GM21381 (cell line): ENCODE measurements at regions not wholly inside any gene's neighbourhood (a gene's known extent, or its start where the extent isn't known, plus 50 kb on each side); places are given as distances from the start of the nearest gene placed in this dataset.
A peak's percentile ranks its signal among the peaks of the same experiment; 100 is the strongest.

Experiments
- ATAC-seq: cut with Tn5 transposase; IDR thresholded peaks from one replicate; pipeline ENCODE4 v1.9.1; 2021; ENCODE audit warnings: mild to moderate bottlenecking, moderate library complexity; ENCODE audit not compliant: unreplicated experiment

DNA sequence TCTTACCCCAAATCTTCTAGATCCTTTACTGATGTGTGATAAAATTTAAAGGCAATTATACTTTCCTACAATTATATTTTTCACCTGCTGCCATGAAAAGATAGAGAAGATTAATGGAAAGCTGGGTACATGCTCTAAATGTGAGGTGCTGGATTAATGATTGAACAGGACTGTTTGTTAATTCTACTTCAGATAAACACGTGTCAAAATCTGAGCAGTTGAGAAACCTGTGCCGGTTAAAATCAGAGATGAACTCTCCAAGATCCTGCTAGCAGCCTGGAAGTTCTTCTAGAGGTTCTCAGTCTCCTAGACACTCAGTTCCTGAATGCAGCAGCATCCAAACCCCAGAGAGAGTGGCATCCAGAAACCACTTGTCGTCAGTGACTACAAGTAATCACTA, 69.2 kb downstream of the INHBA start:
- no peak for ATAC-seq

DNA sequence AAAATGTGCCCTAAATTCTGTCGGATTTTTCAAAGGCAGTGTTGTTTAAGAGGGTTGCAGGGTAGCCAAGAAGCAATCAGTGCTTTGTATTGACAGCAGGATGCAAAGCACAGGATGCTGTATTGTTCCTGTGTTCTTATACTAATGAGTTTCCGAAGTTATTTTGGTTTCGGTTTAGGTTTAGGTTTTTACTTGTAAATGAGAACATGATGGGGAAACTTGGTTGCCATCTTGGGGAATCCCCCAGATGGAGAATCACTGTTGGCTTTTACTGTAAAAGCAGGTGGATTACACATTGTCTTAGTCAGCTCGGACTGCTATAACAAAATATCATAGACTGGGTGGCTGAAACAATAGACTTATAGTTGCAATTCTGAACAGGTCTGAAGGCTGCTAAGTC, 72.1 kb downstream of the INHBA start:
- peak; percentile 71 for ATAC-seq

DNA sequence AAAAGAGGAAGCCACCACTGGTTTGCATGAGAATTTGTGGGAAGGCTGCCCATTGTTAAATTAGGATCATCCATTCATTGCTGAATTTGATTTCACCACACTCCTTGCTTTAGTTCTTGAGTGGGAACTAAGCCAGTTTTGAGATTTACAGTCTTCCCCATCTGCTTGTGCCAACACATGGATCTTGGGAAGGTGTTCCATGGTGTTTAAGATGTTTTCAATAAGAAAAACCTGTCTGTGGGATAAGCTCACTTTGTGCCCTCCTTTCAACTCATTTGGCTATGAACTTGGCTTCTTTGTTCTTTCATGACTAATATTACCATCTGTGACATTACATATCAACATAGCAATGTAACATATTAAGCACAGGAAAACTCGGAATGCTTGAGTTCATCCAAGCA, 73.2 kb downstream of the INHBA start:
- no peak for ATAC-seq

DNA sequence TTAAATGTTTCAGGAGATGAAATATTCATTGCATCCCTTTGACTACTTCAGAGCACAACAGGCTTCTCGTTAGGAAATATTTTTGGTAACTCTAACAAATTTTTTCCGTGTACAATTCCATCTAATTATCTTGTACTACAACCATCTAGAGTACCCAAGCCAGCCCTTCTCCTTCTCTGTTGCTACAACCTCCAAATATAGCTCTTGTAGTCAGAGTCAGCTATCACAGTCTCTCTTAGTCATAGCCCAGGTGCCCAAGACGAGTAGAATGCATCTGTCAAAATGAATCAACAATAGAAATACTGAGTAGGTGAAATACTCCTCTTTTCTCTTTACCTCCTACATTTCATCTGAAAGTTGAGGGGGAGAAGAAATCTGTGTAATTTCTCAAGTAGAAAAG, 74.0 kb downstream of the INHBA start:
- ATAC-seq = no peak

DNA sequence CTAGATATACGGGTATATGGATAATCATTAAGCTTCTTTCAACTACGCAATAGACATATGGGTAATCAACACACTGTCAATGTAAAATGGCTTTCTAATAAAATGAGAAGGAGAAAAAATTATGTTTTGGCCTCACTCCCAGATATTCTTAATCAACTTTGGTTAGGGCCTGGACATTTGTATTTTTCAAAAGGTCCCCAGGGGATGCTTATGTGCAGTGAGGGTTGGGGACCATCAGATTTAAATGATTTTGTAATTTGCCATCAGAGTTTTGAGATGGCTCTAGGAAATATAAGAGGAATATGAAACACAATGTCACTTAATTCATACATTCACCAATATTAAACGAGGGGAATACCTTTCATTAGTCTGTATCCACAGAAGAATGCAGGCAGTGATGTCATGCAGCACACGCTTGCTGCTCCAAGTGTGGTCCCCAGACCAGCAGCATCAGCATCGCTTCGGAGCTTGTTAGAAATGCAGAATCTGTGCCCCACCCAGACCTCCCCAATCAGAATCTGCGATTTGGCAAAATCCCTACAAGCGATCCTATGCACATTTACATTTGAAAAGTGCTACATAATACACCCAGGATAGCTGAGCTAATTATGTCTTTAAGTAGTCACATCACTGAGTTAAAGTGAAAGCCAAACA, 75.1 kb downstream of the INHBA start:
- ATAC-seq = no peak

GRCh38 chr7:41624818-41625217, 78.1 kb downstream of the INHBA start:
- no peak for ATAC-seq

- no peak for ATAC-seq
Observed at GRCh38 chr7:41621953-41622831, 80.7 kb downstream of the INHBA start.

GRCh38 chr7:41617987-41618386, 84.9 kb downstream of the INHBA start:
- no peak for ATAC-seq

DNA sequence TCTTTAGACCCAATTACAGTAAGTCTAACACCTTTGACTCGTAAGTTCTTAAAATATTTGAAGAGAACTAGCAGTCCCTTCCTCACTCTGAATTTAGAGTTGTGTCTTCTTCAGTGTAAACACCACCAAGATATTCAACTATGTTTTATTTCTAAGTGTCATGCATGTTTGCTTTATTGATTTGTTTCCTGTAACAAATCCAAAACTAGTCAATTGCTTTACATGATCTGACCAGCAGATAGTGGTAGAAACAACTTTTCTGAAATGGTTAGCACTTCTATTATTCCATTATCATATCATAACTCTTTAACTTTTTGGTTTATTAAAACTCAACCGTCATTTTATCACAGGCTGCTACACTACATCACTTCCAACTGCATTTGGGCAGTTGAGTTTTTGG, 90.1 kb downstream of the INHBA start:
- ATAC-seq = no peak

DNA sequence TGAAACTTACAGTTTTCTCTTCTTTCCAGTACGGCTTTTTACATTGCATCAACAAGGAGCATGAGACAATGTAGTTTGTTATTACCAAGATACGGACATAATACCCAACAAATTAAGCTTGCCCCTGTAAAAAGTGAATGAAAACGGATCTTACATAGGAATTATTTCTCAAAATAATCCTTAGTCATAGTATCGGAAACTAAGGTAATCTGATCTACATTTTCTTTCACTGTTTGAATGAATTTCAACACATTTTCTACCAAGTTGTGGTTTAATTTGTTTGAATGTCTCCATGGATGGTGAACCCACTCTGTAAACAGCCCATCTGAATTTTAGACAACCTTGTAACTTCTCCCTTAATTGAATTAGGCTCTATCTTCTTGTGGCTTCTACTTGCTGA, 90.5 kb downstream of the INHBA start:
- no peak for ATAC-seq

- ATAC-seq = no peak
Observed at GRCh38 chr7:41608447-41608846, 94.4 kb downstream of the INHBA start.

- ATAC-seq = no peak
Observed at GRCh38 chr7:41603985-41604384, 98.9 kb downstream of the INHBA start.

DNA sequence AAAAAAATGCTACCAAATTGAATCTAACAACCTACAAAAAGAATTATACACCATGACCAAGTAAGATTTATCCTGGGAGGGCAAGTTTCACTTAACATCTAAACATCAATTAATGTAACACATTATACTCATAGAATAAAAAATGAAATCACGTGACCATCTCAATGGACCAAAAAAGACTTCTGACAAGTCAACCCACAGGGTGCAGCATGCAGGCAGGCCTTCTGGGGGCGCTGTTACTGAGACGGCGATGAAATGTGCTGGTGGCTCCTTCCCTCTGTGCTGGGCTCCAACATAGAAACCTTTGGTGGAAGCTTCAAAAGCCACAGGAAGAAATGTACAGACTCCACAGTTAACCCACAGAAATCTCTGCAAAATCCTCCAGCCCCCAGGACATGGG, 103.1 kb downstream of the INHBA start:
- ATAC-seq = no peak

GRCh38 chr7:41592794-41593193, 110.1 kb downstream of the INHBA start:
- no peak for ATAC-seq

- no peak for ATAC-seq
Observed at GRCh38 chr7:41592236-41592635, 110.7 kb downstream of the INHBA start.

- no peak for ATAC-seq
Observed at GRCh38 chr7:41590986-41591385, 111.9 kb downstream of the INHBA start.

DNA sequence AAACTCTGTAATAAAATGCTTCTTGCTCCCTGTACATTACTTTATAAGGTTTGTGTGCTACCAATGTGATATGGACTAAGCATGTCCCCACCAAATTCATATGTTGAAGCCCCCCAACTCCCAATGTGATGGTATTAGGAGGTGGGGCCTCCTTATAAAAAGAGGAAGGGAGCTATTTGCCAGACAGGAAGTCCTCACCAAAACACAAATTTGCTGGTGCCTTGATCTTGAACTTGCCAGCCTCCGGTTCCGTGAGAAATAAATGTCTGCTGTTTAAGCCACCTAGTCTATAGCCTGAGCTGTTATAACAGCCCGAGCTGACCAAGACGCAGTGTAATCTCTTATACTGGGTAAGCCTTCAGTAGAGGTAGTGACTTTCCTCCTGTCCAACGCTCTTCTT, 114.5 kb downstream of the INHBA start:
- no peak for ATAC-seq

DNA sequence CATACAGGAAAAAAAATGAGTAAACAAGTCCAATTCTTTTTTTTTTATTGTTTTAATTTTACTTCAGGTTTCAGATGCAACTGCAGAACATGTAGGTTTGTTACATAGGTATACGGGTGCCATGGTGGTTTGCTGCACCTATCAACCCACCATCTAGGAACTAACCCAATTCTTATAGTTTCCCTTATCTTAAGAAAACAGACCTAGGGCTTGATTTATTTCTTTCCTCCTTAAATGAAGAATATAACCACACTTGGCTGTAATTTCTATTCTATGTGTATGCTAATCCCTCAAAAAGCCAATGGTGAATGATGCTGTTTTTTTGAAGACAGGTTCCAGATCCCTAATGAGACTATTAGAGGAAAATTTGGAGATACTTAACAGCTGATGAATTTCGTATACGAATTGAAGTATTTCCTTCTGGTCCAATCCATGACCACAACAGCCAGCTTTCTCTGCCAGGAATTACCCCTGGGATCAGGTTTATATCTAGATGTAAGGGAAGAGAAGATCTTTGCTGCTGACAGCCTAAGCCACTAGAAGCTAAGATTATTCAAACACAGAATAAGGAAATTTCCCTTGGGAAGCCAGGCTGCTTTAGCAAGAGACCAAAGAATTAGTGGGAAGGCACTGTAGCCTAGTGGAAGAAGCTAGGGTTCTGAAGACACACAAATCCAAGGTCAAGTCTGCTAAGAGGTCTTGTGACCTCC, 115.8 kb downstream of the INHBA start:
- no peak for ATAC-seq

GRCh38 chr7:41584746-41585145, 118.1 kb downstream of the INHBA start:
- no peak for ATAC-seq

GRCh38 chr7:41582116-41582515, 120.8 kb downstream of the INHBA start:
- no peak for ATAC-seq

- no peak for ATAC-seq
Observed at GRCh38 chr7:41581041-41581440, 121.8 kb downstream of the INHBA start.
